ENCODE measurements at regions not wholly inside any gene's neighbourhood (a gene's known extent, or its start where the extent isn't known, plus 50 kb on each side); places are given as distances from the start of the nearest gene placed in this dataset.

- TF ChIP-seq POLR2A (IDR thresholded peaks at IDR 0.05) (no peak), CTCF (IDR thresholded peaks at IDR 0.05) (no peak), POLR2AphosphoS5 (IDR thresholded peaks at IDR 0.05) (no peak)
Measured at GRCh38 chr3:55201779-55202178, 273.9 kb upstream of the LRTM1 start.
